Jurkat, Clone E6-1 (cell line): ENCODE measurements at regions not wholly inside any gene's neighbourhood (a gene's known extent, or its start where the extent isn't known, plus 50 kb on each side); places are given as distances from the start of the nearest gene placed in this dataset.

Source experiments
- DNase-seq: peaks from one replicate; pipeline ENCODE4 v3.0.0-alpha.2; 2011; ENCODE audit warnings: low read depth, low spot score
- H3K4me3 ChIP-seq: 2 replicates; pipeline ENCODE4 v1.5.1; 2011; ENCODE audit warnings: mild to moderate bottlenecking, low read length, control low read depth, moderate library complexity

DNA sequence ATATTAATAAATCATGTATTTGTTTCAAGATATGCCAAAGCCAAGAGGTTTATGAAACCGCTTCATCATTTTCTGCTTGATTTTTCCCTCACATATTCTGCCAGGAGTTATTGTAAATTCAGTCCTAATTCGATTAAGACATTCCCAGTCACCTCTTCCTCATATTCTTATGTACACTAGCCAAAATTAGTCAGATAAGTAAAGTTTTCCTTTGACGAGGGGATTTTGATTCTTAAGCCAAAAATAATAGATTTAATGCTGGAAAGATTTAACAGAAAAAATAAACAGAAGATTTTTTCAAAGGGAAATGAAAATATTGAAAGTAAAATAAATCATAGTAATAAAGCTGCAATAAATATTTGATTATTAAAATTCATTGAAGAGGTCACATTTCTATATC lies 51.0 kb upstream of the VEGFC start:
- no peak for DNase-seq
- H3K4me3 ChIP-seq, result no peak overlapping the region

DNA sequence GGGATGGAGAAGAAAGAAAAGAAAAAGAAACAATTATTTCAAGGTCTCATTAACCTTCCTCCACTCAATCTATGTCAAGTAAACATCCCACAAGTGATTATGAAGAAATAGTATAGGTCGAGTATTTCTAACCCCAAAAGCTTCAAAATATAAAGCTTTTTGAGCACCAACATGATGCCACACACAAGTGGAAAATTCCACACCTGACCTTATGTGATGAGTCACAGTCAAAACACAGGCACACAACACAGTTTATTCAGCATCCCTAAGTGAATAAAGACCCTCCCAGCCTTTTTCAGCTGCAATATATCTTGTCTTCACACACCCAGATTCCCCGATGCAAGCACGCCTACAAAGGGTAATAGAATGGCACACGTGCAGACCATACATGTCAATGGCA lies 51.7 kb upstream of the VEGFC start:
- no peak overlapping the region for H3K4me3 ChIP-seq
- DNase-seq, result no peak

DNA sequence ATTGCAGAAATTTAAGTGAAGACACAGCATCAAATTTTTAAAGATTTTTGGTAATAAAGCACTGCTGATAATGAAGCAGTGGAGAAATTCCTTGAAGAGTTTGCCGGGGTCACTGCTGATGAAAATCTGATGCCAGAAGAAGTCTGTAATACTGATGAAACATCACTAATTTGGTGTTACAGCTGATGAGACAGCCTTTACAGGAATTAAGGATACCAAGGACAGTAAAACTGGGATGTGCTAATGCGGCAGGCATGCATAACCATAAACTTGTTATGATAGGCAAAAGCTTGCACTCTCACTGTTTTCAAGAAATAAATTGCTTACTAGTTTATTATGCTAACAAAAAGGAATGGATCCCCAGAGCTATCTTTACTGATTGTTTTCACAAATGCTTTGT lies 52.9 kb upstream of the VEGFC start:
- DNase-seq, result no peak
- no peak overlapping the region for H3K4me3 ChIP-seq

DNA sequence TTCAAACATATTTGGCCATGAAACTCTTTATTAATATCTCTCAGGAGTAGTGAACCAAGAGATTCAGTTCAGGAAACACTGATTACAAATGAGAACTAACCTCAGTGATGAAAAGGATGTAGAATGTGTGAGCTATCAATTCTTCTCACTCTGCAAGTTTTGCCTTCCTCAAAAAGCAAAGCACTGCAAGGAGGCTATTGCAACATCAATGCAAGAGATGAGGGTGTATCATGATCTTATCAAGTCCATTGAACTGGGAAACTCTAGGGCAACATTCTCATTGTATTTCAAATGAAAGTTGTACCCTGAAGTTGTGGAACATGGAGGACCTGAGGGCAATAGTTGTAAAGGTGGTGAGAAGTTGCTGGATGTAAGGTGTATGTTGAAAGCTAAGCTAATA lies 56.4 kb upstream of the VEGFC start:
- H3K4me3 ChIP-seq, result no peak overlapping the region
- no peak for DNase-seq

DNA sequence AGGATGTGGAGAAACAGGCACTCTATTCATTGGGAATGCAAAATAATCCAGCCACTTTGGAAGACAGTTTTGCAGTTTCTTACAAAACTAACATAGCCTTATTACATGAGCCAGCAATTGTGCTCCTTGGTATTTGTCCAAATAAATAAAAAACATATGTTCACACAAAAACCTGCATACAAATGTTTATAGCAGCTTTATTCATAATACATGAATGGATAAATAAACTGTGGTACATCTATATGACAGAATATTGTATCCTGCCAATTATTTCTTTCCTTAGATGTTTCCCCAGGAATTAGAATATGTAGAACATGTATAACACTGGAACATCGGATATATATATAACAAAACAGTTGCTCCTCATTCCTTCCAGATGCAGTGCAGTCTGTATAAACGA lies 57.7 kb upstream of the VEGFC start:
- DNase-seq, result no peak
- no peak overlapping the region for H3K4me3 ChIP-seq

DNA sequence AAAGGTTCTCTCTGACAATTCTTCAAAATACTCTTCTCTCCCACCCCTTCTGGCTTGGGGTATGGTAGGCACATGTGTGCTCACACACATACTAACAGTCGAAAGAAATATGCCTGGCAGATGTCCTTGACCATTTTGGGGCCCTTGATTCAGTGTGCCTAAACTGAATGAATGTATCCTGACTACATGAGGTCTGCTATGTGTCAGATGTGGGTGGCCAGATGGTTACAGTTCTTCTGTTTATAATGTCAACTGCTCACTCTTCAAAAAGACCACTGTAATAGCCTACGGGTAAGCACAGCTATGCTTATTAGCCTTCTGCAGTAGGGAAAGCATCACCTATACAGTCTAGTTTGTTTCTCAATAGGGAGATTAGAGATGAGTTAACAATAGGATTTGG lies 63.7 kb upstream of the VEGFC start:
- DNase-seq, result no peak
- H3K4me3 ChIP-seq, result no peak overlapping the region

DNA sequence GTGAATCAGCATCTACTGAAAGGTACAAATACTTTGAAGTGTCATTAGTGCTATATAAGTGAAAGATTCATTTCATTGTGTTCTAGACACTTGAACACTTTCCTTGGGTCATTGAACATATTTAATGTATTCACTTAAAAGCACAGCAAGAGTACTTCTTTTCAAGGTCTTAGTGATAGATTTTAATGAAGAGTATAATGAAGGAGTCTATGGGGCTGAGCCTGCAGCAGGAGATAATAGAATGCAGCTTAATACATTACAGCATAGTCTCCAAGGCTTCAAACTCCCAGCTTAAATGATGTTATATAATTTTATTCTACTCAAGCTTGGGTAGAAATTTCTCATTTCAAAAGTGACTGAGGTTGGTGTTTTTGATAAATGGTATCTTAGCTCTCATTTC lies 66.1 kb upstream of the VEGFC start:
- no peak overlapping the region for H3K4me3 ChIP-seq
- DNase-seq, result no peak

DNA sequence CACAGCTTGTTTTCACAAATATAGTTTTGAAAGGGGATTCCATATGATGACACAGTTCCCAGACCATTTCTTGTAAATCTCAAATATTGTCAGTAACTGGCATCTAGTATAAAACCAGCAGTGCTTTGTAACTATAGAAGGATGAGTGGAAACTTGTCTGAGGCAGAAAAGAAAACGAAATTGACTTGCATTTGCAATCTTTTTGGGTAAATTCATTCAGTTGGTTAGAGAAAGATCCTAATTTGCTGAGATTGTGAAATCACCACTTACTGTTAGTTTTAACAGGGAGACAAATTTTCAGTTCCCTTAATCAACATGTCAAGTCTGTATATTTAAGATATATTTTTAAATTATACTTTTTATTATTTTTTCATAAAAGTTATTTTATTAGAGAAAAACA lies 71.5 kb upstream of the VEGFC start:
- no peak overlapping the region for H3K4me3 ChIP-seq
- DNase-seq, result no peak

DNA sequence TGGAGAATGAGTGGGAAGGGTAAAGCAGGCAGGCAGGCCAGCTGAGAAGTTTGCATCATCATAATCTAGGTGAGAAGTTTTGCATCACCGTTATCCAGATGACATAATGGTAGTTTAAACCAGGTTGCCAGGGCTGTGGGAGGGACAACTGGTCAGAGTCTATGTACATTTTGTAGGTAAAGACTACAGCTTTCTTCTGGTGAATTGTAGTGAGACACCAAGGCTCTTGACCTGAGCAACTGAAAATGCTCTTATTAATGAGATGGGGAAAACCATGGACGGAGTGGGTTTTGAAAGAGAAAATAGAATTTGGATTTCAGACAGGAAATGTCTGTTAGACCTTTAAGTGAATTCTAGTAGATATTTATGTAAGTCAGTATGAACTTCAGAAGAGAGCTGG lies 76.0 kb upstream of the VEGFC start:
- H3K4me3 ChIP-seq, result no peak overlapping the region
- DNase-seq, result no peak

DNA sequence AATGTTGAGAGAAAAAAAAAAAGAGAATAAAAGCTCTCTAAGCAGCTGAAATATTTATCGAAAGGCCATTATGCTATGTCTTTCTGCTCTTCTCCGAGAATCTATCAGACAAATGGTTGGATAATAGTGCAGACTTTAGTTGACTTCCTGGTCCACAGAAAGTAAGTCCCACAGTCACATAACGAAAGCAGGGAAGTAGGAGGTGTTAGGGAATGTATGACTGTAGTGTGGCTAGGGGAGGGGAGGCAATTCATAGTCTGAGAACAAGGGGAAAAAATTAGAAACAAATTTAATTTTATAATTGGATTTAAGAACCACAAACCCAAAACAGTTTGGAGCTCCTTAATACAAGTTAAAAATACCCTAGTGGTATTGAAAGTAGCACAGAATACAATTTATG lies 79.7 kb upstream of the VEGFC start:
- H3K4me3 ChIP-seq, result no peak overlapping the region
- DNase-seq, result no peak

DNA sequence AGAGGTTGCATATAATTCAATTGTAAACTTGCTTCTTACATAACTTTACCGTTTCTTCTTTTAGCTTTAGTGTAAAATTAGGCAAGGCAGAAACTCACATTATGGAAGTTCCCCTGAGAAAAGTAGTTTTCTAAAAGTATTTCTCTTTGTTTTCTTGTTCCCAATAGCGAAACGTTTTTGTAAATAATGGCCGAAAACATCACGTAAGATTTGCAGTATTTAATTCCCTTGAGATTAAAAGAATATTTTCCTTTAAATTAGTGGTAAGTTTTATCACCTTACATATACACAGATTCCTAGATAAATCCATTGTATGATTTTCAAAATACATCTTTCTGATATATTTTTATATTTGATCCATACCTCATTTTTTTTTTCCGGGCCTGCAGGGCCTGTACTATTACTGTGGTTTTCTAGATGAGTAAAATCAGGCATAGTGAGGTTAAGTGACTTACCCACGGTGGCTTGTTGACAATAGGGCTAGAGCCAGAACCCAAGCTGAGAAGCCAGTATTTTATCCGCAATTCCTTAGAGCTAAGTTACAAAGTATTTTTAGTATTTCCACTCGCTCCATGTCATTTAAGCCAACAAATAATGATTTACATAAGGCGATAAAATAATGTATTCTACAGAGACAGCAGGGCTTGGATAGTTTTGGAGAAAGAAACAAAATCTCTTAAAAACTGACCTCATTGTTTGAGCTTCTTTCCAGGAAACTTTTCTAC lies 82.2 kb upstream of the VEGFC start:
- H3K4me3 ChIP-seq, result no peak overlapping the region
- DNase-seq, result no peak

DNA sequence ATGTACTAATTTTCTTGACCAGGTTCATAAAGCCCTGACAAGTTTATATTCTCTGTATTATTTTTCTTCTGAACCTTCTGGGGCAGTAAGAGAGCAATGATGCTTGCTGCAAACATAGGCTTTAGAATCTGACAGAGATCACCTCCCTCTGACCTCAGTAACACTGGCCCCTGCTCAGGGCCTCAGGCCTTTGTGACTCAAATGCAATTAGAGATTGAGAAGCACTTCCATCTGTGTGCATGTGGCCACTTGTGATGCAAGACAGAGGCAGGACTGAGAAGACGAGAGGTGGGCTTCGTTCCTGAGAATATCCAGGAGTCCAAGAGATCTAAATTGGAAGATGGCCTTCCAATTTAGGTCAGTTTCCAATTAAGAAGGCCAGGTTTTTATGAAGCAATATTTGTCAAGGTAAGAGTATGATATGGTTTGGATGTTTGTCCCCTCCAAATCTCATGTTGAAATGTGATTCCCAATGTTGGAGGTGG lies 82.8 kb upstream of the VEGFC start:
- no peak for DNase-seq
- H3K4me3 ChIP-seq, result no peak overlapping the region

DNA sequence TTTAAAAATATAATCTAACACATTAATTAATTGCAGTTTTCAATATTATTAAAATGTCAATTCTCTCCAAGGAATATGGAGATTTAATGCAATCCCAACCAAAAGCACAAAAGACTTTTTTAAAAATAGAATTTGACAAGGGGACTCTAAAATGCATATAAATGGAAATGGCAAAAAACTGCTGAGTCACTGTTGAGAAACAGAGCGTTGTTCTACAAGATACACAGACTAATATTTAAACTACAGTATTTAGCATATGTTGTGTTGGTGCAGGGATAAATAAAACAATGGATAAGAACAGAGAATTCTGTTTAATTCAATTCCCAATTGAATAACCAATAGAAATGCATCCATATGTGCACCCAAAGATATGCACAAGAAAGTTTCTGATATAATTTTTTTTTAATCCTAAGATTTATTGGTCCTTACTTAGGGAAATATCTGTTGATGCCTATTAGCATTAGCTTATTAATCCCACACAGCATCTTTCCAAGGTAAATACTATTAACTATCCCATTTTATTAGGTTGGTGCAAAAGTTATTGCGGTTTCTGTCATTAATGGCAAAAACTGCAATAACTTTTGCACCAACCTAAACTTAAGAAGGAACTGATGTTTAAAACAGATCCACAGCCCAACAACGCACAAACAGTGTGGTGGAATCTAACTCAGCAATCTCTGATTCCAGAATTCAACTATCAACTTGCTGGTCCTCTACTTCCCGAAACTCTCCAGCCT lies 86.8 kb upstream of the VEGFC start:
- H3K4me3 ChIP-seq, result no peak overlapping the region
- no peak for DNase-seq

DNA sequence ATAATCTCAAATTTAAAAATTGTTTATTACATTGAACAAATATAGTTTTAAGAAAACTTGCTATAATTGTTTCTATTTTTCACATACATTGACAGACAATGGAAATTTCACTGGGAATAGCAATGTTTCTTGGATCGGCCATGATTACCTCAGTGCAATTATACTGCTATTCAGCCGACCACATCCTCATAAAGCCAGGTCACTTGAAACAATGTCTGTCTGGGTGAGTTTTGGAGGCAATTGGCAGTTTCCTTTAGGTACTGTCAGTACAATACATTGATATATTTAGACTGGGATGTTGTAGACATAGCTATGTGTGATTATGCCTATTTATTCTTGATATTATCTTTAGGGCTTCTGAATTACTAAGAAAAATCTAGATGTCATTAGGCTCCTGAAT lies 89.5 kb upstream of the VEGFC start:
- no peak for DNase-seq
- no peak overlapping the region for H3K4me3 ChIP-seq

DNA sequence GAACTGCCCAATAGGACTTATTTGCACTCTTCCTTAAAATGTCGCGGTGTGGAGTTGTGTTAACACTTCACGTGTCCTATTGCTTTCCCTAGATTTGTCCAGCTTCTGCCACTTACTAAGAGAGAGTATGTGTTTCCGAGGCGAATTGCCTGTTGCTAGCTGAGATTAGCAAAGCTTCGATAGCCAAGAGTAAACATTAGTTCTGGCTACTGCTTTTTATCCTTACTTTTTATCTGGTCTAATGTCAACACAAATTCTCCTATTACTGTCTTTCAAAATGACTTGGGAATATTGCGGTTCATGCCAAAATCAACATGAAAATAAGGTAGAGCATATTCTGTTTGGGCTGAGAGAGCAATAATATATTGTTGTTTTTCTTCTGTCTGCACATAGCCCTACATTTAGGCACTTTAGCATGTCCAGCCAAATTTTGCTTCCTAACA lies 90.4 kb upstream of the VEGFC start:
- H3K4me3 ChIP-seq, result no peak overlapping the region
- no peak for DNase-seq

DNA sequence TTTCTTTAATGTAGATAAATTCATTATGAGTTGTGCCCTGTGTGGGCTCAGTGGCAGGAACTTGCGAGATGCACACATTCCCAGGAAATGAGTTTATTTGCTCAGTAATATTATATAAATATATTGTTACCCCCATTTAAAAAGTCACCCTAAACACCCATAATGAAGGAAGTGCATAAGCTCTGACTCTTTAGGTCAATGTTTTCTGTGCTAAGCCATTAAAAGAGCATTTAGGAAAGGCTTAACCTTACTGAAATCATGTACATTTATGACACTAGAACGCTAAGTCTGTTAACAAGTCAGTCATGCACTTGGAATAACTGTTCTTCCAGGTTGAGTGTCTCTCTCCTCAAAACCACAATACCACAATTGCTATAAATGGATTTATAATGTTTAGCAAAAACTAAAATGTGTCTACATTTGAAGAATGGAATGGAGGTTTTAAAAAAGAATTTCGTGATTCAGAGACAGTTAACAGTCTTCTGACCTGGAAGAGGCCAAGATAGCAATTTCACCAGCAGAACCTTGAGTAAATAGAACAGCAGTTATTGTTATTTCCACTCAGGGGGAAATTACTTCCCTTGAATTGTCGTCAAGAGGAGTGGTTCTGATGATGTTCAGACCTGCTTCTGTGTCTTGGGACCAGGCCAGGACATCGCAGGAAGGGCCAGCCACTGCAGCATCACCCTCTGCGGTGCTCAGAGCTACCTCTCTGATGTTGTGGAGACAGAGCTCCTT lies 91.1 kb upstream of the VEGFC start:
- DNase-seq, result no peak
- no peak overlapping the region for H3K4me3 ChIP-seq

DNA sequence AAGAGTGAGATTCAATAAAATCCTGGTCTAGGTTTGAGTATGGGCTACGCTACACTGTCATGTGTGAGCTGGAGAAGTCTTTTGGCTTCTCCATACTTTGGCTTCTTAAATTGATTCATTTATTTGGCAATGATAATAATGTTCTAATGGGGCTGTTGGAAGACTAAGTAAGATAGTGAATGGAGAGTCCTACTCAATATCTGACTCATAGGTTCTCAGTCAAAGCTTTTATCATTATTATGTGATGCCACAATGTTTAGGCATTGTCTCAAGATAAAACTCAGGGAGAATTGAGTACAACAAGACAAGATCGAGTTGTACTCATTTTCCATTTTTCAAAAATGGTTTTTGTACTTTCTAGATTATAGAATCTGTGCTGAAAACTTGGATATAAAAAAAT lies 92.5 kb upstream of the VEGFC start:
- no peak for DNase-seq
- no peak overlapping the region for H3K4me3 ChIP-seq

DNA sequence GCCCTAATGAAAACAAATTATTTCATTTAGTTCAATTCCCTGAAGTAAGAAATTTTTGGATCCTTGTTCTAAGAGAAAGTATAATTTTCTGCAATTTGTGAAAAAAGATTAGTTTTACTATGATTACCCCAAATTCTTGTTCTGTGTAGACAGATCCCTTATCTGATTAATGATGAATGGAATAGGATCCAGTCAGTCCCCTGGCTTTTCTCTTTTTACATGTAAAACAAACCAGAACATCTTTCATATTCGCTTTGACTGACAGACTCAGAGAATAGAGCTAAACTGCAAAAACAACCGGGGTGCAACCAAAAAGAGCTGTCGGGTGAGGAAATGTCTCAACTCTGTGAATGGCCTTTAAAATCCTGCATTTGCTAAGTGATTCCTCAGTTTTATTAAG lies 93.4 kb upstream of the VEGFC start:
- no peak for DNase-seq
- no peak overlapping the region for H3K4me3 ChIP-seq

DNA sequence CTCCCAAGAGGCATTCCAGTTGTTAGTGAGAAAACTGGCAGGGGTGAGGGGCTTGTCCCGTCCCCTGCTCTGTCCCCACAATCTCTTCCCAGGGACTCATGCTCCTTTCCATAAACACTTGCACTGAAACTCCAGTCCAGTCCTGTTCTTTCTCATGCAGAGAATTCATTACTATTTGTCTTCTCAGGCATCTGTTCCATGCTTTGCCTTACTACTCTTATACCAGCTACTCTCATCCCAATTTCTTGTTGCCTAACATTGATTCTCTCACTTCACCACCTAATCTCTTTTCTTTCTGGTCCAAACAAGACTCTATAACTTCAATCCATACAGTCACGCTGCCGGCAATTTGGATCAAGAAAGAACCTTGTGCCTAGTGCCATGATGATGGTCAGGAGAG lies 97.1 kb upstream of the VEGFC start:
- no peak overlapping the region for H3K4me3 ChIP-seq
- no peak for DNase-seq

DNA sequence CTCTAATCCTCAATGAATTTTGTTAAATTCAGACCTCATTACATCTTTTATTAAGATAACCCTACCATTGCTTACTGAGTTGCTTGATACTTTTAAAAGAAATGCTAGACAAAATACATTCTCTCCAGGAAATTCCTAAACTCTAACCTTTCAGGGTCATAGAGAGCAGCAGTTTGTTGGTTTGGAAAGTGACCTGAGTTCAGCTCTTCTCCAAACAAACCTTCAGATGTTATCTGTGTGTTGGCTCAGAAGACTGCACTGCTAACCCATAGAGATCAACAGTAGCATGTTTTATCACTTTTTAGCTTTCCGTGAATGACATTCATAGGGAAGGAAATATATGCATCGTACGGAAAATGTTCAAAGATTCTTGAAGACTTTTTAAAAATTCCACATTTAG lies 101.8 kb upstream of the VEGFC start:
- no peak for DNase-seq
- no peak overlapping the region for H3K4me3 ChIP-seq
